H1 (cell line): ENCODE measurements at regions not wholly inside any gene's neighbourhood (a gene's known extent, or its start where the extent isn't known, plus 50 kb on each side); places are given as distances from the start of the nearest gene placed in this dataset.

Source experiments
- CTCF ChIA-PET: fragments of 300-600 bp; sonication (Branson Sonifier 250); formaldehyde crosslinking; loops from one replicate; lab custom pipeline; 2021; ENCODE audit not compliant: partially characterized antibody; lab: Charles Lee
- POLR2A ChIA-PET: fragments of 300-600 bp; sonication (Branson Sonifier 250); formaldehyde crosslinking; loops from one replicate; lab custom pipeline; 2021; ENCODE audit warnings: inconsistent platforms; ENCODE audit not compliant: partially characterized antibody; lab: Charles Lee
- DNase-seq, 2 experiments: peaks; one replicate each; pipeline versions ENCODE4 v3.0.0 to v3.0.0-alpha.2; 2010 to 2022; ENCODE audit warnings: low spot score in 2 of 2, low read depth in 1 of 2, mixed read lengths in 1 of 2
- FAIRE-seq: peaks from 2 replicates; lab custom pipeline; 2011; peaks lifted over from hg19 to GRCh38; lab: Jason Lieb, UNC
- H2AFZ ChIP-seq: 2 replicates; pipeline ENCODE4 v1.8.1; 2012; ENCODE audit warnings: low read length, inconsistent platforms
- H2AK5ac ChIP-seq: 2 replicates; pipeline ENCODE4 v1.6.1; 2013; ENCODE audit warnings: low read depth, low read length
- H2BK120ac ChIP-seq: replicated peaks from 2 replicates; pipeline ENCODE3; 2013; ENCODE audit warnings: low read depth, low read length, inconsistent platforms
- H2BK12ac ChIP-seq: 2 replicates; pipeline ENCODE4 v1.6.1; 2013; ENCODE audit warnings: low read depth, low read length
- H2BK15ac ChIP-seq: 2 replicates; pipeline ENCODE4 v1.6.1; 2013; ENCODE audit warnings: low read length
- H2BK20ac ChIP-seq: 2 replicates; pipeline ENCODE4 v1.6.1; 2013; ENCODE audit warnings: low read length
- H2BK5ac ChIP-seq: 2 replicates; pipeline ENCODE4 v1.6.1; 2013; ENCODE audit warnings: low read depth, low read length
- H3K14ac ChIP-seq: 2 replicates; pipeline ENCODE4 v1.6.1; 2013; ENCODE audit warnings: inconsistent platforms; ENCODE audit not compliant: insufficient read length
- H3K18ac ChIP-seq: 2 replicates; pipeline ENCODE4 v1.6.1; 2013; ENCODE audit warnings: low read length; ENCODE audit errors: extremely low read depth
- H3K23ac ChIP-seq: 2 replicates; pipeline ENCODE4 v1.6.1; 2013; ENCODE audit warnings: inconsistent platforms; ENCODE audit not compliant: insufficient read length
- H3K23me2 ChIP-seq: 2 replicates; pipeline ENCODE4 v1.6.1; 2013; ENCODE audit warnings: low read depth, low read length
- H3K27ac ChIP-seq: 2 replicates; pipeline ENCODE4 v1.6.1; 2011; ENCODE audit warnings: low read depth, low read length, inconsistent platforms
- H3K27me3 ChIP-seq, 4 experiments: replicated peaks in 1 of 4; 1 replicate in 1 of 4; 2 replicates in 3 of 4; pipeline versions ENCODE4 v1.6.1 to v1.8.1; 2011 to 2013; ENCODE audit warnings: low read length in 3 of 4, mild to moderate bottlenecking in 3 of 4, inconsistent platforms in 2 of 4, mixed read lengths in 2 of 4, moderate library complexity in 1 of 4; ENCODE audit not compliant: control insufficient read depth in 3 of 4, insufficient read depth in 3 of 4; ENCODE audit errors: extremely low read depth in 1 of 4
- H3K36me3 ChIP-seq, 4 experiments: 2 replicates each; pipeline versions ENCODE4 v1.6.1 to v1.8.1; 2011 to 2013; ENCODE audit warnings: mild to moderate bottlenecking in 4 of 4, low read length in 3 of 4, moderate library complexity in 2 of 4, control low read depth in 1 of 4, inconsistent platforms in 1 of 4; ENCODE audit not compliant: insufficient read depth in 4 of 4, control insufficient read depth in 2 of 4
- H3K4ac ChIP-seq: replicated peaks from 2 replicates; pipeline ENCODE3; 2013; ENCODE audit warnings: low read length, low read depth, mixed read lengths, inconsistent platforms; ENCODE audit not compliant: insufficient read length
- H3K4me1 ChIP-seq, 4 experiments: replicated peaks in 1 of 4; 1 replicate in 1 of 4; 2 replicates in 3 of 4; pipeline versions ENCODE4 v1.6.1 to v1.8.1; 2011 to 2013; ENCODE audit warnings: low read length in 3 of 4, inconsistent platforms in 2 of 4, mixed read lengths in 1 of 4; ENCODE audit not compliant: insufficient read depth in 4 of 4, control insufficient read depth in 3 of 4
- H3K4me2 ChIP-seq, 2 experiments: 2 replicates each; pipeline versions ENCODE4 v1.6.1 to v1.8.1; 2011 to 2013; ENCODE audit warnings: low read depth in 2 of 2, low read length in 2 of 2, control low read depth in 1 of 2, inconsistent platforms in 1 of 2, mild to moderate bottlenecking in 1 of 2; ENCODE audit not compliant: insufficient read depth in 1 of 2
- H3K4me3 ChIP-seq, 4 experiments: fragments of 200-600, 300-600 bp in 1 of 4; sonication (generic), shearing (Covaris generic), sonication (Bioruptor Twin) in 1 of 4; 2 replicates each; pipeline versions ENCODE4 v1.5.1 to v1.8.1; 2011 to 2016; ENCODE audit warnings: low read length in 4 of 4, low read depth in 3 of 4, control low read depth in 2 of 4, inconsistent platforms in 2 of 4, mild to moderate bottlenecking in 2 of 4, mixed read lengths in 1 of 4, moderate library complexity in 1 of 4; ENCODE audit not compliant: insufficient read depth in 2 of 4; ENCODE audit errors: extremely low read depth in 1 of 4
- H3K56ac ChIP-seq: replicated peaks from 2 replicates; pipeline ENCODE3; 2013; ENCODE audit warnings: low read depth, mild to moderate bottlenecking, mixed read lengths, low read length, inconsistent platforms; ENCODE audit not compliant: insufficient read length
- H3K79me1 ChIP-seq: 2 replicates; pipeline ENCODE4 v1.6.1; 2013; ENCODE audit warnings: low read depth, low read length, control low read depth
- H3K79me2 ChIP-seq, 2 experiments: 2 replicates each; pipeline versions ENCODE4 v1.6.1 to v1.8.1; 2012 to 2013; ENCODE audit warnings: low read length in 2 of 2, mild to moderate bottlenecking in 2 of 2, inconsistent platforms in 1 of 2; ENCODE audit not compliant: insufficient read depth in 2 of 2, control insufficient read depth in 1 of 2
- H3K9ac ChIP-seq, 4 experiments: replicated peaks in 1 of 4; 1 replicate in 1 of 4; 2 replicates in 3 of 4; pipeline versions ENCODE4 v1.6.1 to v1.8.1; 2011 to 2013; ENCODE audit warnings: low read depth in 3 of 4, low read length in 3 of 4, control low read depth in 2 of 4, mild to moderate bottlenecking in 2 of 4, moderate library complexity in 2 of 4, inconsistent platforms in 1 of 4; ENCODE audit errors: extremely low read depth in 1 of 4
- H3K9me3 ChIP-seq, 2 experiments: 2 replicates each; pipeline versions ENCODE4 v1.6.1 to v1.8.1; 2012 to 2013; ENCODE audit warnings: mild to moderate bottlenecking in 2 of 2, moderate library complexity in 2 of 2, control low read depth in 1 of 2, inconsistent platforms in 1 of 2, low read depth in 1 of 2, low read length in 1 of 2, mixed read lengths in 1 of 2; ENCODE audit not compliant: insufficient read depth in 2 of 2
- H4K20me1 ChIP-seq, 2 experiments: replicated peaks in 1 of 2; 2 replicates each; pipeline versions ENCODE3 to v1.8.1; 2011 to 2013; ENCODE audit warnings: inconsistent platforms in 2 of 2, low read length in 2 of 2, mild to moderate bottlenecking in 1 of 2; ENCODE audit not compliant: insufficient read depth in 2 of 2, control insufficient read depth in 1 of 2
- H4K5ac ChIP-seq: 2 replicates; pipeline ENCODE4 v1.6.1; 2013; ENCODE audit warnings: low read length, low read depth, mixed read lengths, inconsistent platforms; ENCODE audit not compliant: insufficient read length
- H4K8ac ChIP-seq: 2 replicates; pipeline ENCODE4 v1.8.0; 2013; ENCODE audit warnings: mild to moderate bottlenecking, moderate library complexity, low read length, inconsistent platforms; ENCODE audit not compliant: insufficient read depth; ENCODE audit errors: extremely low read depth
- H4K91ac ChIP-seq: replicated peaks from 2 replicates; pipeline ENCODE3; 2013; ENCODE audit warnings: low read length, mixed read lengths, inconsistent platforms; ENCODE audit not compliant: insufficient read length
- ATF2 ChIP-seq: IDR thresholded peaks from 2 replicates; pipeline ENCODE4 v1.6.1; 2012; ENCODE audit warnings: low read length, inconsistent platforms
- CEBPB ChIP-seq: IDR thresholded peaks from 2 replicates; pipeline ENCODE4 v1.6.1; 2012; ENCODE audit warnings: low read depth, low read length
- EGR1 ChIP-seq: IDR thresholded peaks from 2 replicates; pipeline ENCODE4 v1.6.1; 2011; ENCODE audit warnings: low read depth, low read length, borderline replicate concordance
- EP300 ChIP-seq, 2 experiments: IDR thresholded peaks; 1 replicate in 1 of 2; 2 replicates in 1 of 2; pipeline ENCODE4 v1.6.1; 2011 to 2012; ENCODE audit warnings: low read depth in 2 of 2, low read length in 2 of 2, mild to moderate bottlenecking in 2 of 2, borderline replicate concordance in 1 of 2, inconsistent platforms in 1 of 2, moderate library complexity in 1 of 2
- GTF2F1 ChIP-seq: IDR thresholded peaks from 2 replicates; pipeline ENCODE4 v1.6.1; 2012; ENCODE audit warnings: low read depth, low read length, improper control_type of control experiment, borderline replicate concordance
- PHF8 ChIP-seq: fragments of 200-600 bp; sonication (generic); conservative IDR thresholded peaks from 2 replicates; pipeline ENCODE4 v1.7.1; 2012; ENCODE audit warnings: low read depth, mild to moderate bottlenecking, inconsistent platforms, low read length, moderate library complexity
- POLR2AphosphoS5 ChIP-seq: IDR thresholded peaks from 2 replicates; pipeline ENCODE4 v1.6.1; 2011; ENCODE audit warnings: low read depth, low read length
- RFX5 ChIP-seq: IDR thresholded peaks from 2 replicates; pipeline ENCODE4 v1.6.1; 2011; ENCODE audit warnings: low read depth, low read length, improper control_type of control experiment, borderline replicate concordance
- RXRA ChIP-seq: IDR thresholded peaks from 2 replicates; pipeline ENCODE4 v1.6.1; 2011; ENCODE audit warnings: low read depth, mild to moderate bottlenecking, low read length, moderate library complexity; ENCODE audit not compliant: insufficient read depth
- SIRT6 ChIP-seq: IDR thresholded peaks from one replicate; pipeline ENCODE4 v1.7.1; 2012; ENCODE audit warnings: low read length, inconsistent platforms
- SIX5 ChIP-seq: IDR thresholded peaks from 2 replicates; pipeline ENCODE4 v1.6.1; 2011; ENCODE audit warnings: mild to moderate bottlenecking, low read depth, low read length
- SUZ12 ChIP-seq: fragments of 200-600 bp; sonication (generic); IDR thresholded peaks from 2 replicates; pipeline ENCODE4 v1.6.1; 2012; ENCODE audit warnings: mild to moderate bottlenecking, inconsistent platforms, low read length, moderate library complexity, mixed read lengths
- TAF7 ChIP-seq: optimal IDR thresholded peaks from 2 replicates; pipeline ENCODE3; 2011; ENCODE audit warnings: low read depth, mild to moderate bottlenecking, inconsistent platforms, low read length, moderate library complexity, borderline replicate concordance
- TBP ChIP-seq: IDR thresholded peaks from 2 replicates; pipeline ENCODE4 v1.6.1; 2011; ENCODE audit warnings: low read depth, low read length, improper control_type of control experiment
- WGBS, 2 experiments: shearing (Covaris generic) in 1 of 2; methylation state at CpG; one replicate each; pipeline versions ENCODE4 v1.1.6 to v1.1.7; 2013 to 2015; ENCODE audit warnings: low lambda C conversion rate in 2 of 2, mixed read lengths in 2 of 2, inconsistent platforms in 1 of 2, low coverage in 1 of 2, missing lambda C conversion rate in 1 of 2; ENCODE audit not compliant: insufficient replicate concordance in 2 of 2, insufficient coverage in 1 of 2, insufficient read length in 1 of 2; ENCODE audit errors: extremely low coverage in 1 of 2, missing lambda C conversion rate in 1 of 2; 5-methylcytosine and 5-hydroxymethylcytosine counted together

- 100% methylated on average over 2 of the region's 2 CpGs; no CpG with 5 or more reads in 1 of the 2 experiments for WGBS, 2 experiments
- no peak overlapping the region for H3K14ac ChIP-seq
- H3K56ac ChIP-seq, result no peak overlapping the region
- no peaks in the 10 kb centered on the region for H3K79me2 ChIP-seq
- CTCF ChIA-PET, result interaction anchor here (1.0 kb wide), 1 partner anchor 37 kb away, joined by 3 read pairs; no protein-coding TSS in a partner anchor
- FAIRE-seq (no peak), DNase-seq (no peak)
- no peak overlapping the region for H4K8ac ChIP-seq
- H2AK5ac ChIP-seq, result no peak overlapping the region
- no peak overlapping the region for H3K18ac ChIP-seq
- H3K9ac ChIP-seq, result no peak overlapping the region
- no peak overlapping the region for H3K4me2 ChIP-seq
- no peak overlapping the region for H4K91ac ChIP-seq
- H3K4ac ChIP-seq, result no peak overlapping the region
- H2BK12ac ChIP-seq, result no peak overlapping the region
- H3K27me3 ChIP-seq, result peaks cover 0 to 1% (median 0%) of the 10 kb centered on the region in 4 experiments; a peak in 1 of 7 replicates
- TF ChIP-seq RFX5 (no peak), SIRT6 (no peak), ATF2 (no peak), EP300 (IDR thresholded peaks at IDR 0.05; ENCODE audit: borderline replicate concordance in 1 of 2, low read depth in 2 of 2, low read length in 2 of 2) (no peak), EGR1 (no peak), SIX5 (no peak), TAF7 (no peak), CEBPB (no peak), PHF8 (no peak), GTF2F1 (no peak), TBP (no peak), SUZ12 (no peak), POLR2AphosphoS5 (no peak), RXRA (no peak)
- no peaks in the 10 kb centered on the region for H4K20me1 ChIP-seq
- H2BK5ac ChIP-seq, result no peak overlapping the region
- no peak overlapping the region for H2BK120ac ChIP-seq
- POLR2A ChIA-PET, result no interaction called here
- H3K27ac ChIP-seq, result no peak overlapping the region
- H3K4me1 ChIP-seq, result peaks cover 0 to 4% (median 3%) of the 10 kb centered on the region in 4 experiments; a peak in 1 of 7 replicates
- H3K4me3 ChIP-seq, result no peak overlapping the region
- H3K79me1 ChIP-seq, result no peaks in the 10 kb centered on the region
- no peaks in the 10 kb centered on the region for H3K36me3 ChIP-seq
- no peak overlapping the region for H3K23ac ChIP-seq
- H3K9me3 ChIP-seq, result no peaks in the 10 kb centered on the region
- no peak overlapping the region for H2BK20ac ChIP-seq
- no peak overlapping the region for H4K5ac ChIP-seq
- H2AFZ ChIP-seq, result no peak overlapping the region
- H2BK15ac ChIP-seq, result no peak overlapping the region
- H3K23me2 ChIP-seq, result no peaks in the 10 kb centered on the region; the same call in 1 of the 2 replicates
These were observed 335.9 kb upstream of the DPYD start for GRCh38 chr1:98256700-98257099.
